DMS 273 (cell line): ENCODE measurements at regions not wholly inside any gene's neighbourhood (a gene's known extent, or its start where the extent isn't known, plus 50 kb on each side); places are given as distances from the start of the nearest gene placed in this dataset.

Experiments used
- DNase-seq: peaks from one replicate; lab custom pipeline; 2025; ENCODE audit not compliant: unreplicated experiment; lab: John Stamatoyannopoulos, UW

DNA sequence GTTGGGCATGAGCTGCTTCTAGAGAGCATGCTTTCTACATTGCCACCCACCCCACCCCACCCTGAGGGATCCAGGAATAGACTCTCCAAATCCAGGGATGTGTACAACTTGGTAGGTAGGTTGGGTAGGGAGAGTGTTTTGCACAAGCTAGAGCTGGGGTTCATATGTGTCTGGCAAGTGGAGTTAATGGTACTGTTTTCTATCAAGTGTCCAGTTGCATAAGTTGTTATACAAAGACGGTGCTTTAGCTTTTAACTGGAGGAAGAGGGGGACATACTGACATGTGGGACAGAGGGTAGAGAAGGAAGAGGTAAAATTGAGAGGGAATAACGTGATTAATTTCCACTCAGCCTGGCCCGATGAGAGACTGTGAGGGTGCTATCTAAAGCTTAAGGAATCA lies 51.0 kb upstream of the TNC start:
- DNase-seq = no peak

DNA sequence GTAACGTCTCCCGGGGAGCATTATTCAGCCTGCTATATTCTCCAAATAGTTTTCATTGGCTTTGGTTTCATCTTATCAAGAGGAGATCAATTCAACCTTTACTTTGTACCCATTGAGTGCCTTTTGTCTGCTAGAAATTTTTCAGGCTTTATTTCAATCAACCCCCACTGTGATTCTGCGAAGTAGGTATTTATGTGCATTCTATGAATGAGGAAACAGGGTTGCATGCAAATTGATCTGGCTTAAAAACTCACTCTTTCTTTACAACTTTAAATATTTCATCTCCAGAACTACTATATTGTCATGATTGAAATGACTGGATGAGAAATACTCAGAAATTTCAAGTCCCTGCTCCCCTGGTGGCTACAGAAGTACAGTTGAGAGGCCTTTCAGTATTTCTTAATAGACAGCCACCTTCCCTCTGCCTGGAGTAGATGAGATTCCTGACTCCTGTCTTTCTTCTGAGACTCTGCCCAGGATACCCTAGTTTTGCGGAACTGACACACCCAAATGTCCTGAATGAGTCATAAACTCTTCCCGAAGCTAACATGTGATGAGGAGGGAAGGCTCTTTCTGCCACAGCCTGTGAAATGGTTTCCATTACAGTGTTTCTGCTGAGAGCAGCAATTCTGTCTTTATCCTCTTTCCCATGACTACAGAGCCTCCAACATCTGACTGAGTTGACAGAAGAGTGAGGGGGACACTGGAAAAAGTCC lies 52.6 kb upstream of the TNC start:
- no peak for DNase-seq

- DNase-seq = no peak
Observed at GRCh38 chr9:115171921-115172388, 54.0 kb upstream of the TNC start.

DNA sequence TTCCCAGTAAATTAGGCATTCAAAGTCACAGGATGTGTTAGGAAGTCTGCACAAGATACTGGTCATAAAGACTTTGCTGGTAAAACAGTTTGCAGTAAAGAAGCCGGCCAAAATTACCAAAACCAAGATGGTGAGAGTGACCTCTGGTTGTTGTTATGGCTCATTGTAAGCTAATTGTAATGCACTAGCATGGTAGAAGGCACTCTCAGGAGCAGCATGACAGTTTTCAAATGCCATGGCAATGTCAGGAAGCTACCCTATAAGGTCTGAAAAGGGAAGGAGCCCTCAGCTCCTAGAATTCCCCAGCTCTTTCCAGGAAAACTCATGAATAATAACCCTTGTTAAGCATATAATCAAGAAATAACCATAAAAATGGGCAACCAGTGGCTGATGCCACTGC lies 64.3 kb upstream of the TNC start:
- no peak for DNase-seq

- no peak for DNase-seq
Observed at GRCh38 chr9:115183436-115183835, 65.5 kb upstream of the TNC start.

- no peak for DNase-seq
Observed at GRCh38 chr9:115189686-115190085, 71.7 kb upstream of the TNC start.

GRCh38 chr9:115191667-115192066 lies 73.7 kb upstream of the TNC start:
- no peak for DNase-seq

DNA sequence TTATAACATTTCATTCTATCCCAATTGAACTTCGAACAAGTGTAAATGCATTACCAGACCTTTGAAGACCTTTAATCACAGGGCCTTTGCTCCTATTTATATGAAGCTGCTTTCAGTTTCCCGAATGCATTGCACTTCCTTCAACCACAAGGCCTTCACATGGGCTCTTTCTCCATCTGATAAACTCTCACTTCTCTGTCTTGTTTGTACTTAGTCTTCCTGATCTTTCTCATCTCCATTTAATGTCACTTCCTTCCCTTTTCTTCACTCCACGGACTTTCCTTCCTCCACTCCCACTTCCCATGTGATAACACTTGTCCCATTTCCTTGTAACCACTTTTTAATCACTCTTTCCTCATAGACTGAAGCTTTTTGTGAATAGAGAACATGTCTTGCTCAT lies 74.3 kb upstream of the TNC start:
- no peak for DNase-seq

DNA sequence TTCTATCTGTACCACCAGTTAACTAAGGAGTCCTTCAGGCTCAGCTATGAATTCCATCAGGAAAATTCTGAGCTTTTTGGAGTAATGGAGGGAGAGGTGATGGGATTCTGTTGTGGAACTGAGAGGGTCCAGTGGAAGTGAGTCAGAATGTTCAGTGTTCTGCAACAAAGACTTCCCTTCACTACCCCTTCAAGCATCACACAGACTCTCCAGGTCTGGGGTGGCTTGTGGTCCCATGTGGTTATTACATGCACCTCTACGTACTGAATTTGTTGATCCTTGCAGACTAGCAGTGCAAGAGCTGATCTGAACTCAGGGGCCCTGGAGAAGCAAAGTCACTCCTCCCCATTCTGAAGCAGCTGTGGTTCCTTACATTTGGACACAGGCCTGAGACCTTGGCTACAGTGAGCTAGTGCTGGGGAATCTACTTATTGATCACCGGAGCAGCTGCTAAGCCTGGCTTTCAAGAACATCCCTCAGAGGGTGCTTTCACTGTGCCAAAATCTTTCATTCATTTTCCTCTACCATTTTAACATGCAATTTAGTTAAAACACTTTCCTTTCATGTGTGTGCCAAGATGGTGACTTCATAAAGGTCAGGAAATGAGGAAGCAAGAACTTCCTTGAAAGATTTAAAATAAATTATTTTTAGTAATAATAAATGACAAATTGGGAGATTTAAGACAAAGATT lies 75.0 kb upstream of the TNC start:
- DNase-seq = no peak

- DNase-seq = no peak
Observed at GRCh38 chr9:115193777-115194176, 75.8 kb upstream of the TNC start.

DNA sequence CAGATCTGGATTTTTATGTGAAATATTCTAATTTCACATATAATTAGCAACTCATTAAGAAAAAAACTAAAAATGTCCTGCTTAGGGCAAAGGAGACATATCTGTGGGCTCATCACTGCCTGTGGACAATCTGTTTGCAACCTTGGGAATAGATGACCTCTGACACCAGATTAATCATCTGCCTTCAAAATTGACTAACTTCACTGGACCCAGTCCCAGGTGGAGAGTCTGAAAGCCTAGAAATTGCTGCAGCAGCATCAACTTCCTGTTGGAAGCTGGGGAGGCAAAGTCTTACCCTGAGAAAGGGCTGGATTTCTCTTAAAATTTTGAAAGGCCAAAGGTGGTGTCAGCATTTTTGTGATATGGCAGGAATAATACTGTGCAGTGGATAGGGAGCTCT lies 76.3 kb upstream of the TNC start:
- no peak for DNase-seq

- DNase-seq = no peak
Observed at GRCh38 chr9:115195912-115196311, 78.0 kb upstream of the TNC start.

GRCh38 chr9:115196919-115197318 lies 79.0 kb upstream of the TNC start:
- no peak for DNase-seq

DNA sequence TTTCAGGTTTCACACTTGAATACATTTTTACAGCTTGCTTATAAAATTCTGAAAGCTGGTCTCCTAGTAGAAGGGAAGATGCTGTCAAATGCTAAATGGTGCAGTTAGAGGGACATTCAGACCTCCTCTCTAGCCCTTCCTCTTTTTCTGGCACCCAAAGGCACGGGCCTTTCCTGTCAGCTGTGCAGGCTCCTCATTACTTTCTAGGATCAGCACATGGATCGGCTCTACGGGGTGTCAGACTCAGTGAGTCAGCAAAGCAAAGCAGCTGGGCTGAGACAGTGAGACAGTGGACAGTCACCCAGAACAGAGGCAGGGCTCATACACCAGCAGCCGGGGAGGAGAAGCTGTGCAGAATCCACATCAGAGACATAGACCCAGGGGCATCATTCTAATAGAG lies 80.0 kb upstream of the TNC start:
- DNase-seq = peak; percentile 47

DNA sequence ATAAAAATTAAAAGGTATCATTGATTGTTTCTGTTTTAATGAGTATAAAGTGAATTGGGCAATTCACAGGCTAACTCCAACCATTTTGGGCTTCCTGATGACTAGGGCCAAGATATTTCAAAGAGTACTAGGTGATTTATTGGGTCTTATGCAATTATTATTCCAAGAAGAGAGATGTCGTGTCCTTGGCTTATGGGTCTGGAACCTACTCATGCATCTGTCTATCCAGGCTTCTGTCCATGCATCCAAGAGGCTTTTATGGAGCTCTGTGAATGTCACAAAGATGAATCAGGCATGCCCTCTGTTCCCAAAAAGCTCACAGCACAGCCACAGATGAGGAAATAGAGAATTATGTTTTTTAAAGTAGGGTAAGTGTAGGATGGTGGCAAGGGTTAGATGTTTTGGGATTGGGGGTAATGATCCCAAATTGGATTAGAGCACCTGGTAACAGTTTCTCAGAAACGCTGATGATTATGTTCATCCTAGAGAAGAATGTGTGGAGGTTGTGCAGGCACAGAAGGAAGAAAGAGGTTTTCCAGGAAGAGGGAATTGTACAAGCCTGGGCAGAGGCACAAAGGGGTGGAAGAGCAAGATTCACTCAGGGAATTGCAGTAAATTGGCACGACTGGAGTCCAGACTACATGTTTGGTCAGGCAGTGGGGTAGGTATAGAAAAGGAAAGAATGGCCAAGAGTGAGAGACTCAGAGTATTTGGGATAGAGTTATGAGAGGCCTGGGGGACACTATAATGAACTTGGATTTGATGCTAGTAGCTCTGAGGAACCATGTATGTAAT lies 83.0 kb upstream of the TNC start:
- no peak for DNase-seq

- no peak for DNase-seq
Observed at GRCh38 chr9:115202181-115202580, 84.2 kb upstream of the TNC start.

DNA sequence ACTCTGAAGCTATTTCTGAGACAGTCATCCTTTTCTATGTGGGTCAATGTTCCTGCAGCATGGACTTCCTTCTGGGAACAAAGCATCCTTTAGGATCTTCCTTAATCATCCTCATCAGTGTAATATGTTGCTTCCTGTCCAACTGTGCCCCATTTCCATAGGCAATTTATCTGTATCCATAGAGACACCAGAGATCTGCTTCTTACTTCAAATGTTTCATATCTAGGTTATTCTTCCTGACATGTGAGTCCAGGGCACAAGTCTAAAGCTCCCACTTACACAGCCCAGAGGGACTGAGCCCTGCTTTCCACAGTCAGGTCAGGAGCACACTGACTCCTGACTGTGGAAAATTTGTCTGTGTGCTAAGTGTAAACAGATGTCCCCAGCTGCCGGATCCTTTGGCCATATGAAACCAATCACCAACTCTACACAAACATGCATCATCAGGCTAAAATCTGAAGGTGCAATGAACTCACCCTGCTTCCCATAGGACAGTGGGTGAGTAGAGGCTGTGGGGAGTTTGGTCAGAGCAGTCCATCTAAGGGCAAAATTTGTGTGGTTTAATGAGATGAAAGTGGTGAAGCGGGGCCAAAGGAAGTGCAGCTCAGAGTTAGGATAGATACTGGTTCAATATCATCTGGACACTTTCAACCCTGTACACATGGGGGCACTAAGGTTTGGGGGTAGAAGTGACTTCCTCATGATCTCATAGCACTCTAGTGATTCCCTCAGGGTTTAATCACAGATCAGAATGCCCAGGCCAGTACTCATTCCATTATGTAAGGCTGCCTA lies 85.2 kb upstream of the TNC start:
- DNase-seq = peak; percentile 8

GRCh38 chr9:115204904-115205453 lies 87.0 kb upstream of the TNC start:
- no peak for DNase-seq

- DNase-seq = no peak
Observed at GRCh38 chr9:115207003-115207836, 89.3 kb upstream of the TNC start.

GRCh38 chr9:115208501-115208900 lies 90.5 kb upstream of the TNC start:
- no peak for DNase-seq
